Panc1 (cell line): ENCODE measurements at regions not wholly inside any gene's neighbourhood (a gene's known extent, or its start where the extent isn't known, plus 50 kb on each side); places are given as distances from the start of the nearest gene placed in this dataset.

Experiments used
- ATAC-seq: fragments of 200-7000 bp; cut with Tn5 transposase; 2 replicates; pipeline ENCODE4 v1.9.1; 2020; ENCODE audit warnings: mild to moderate bottlenecking, moderate library complexity
- BruUV-seq: library from RNA; stranded (reverse); fragments of 400-500 nt; replicated peaks from 2 replicates; lab custom pipeline; 2021; lab: Mats Ljungman, UMichigan
- CTCF ChIA-PET: fragments of 300-600 bp; sonication (Branson Sonifier 250); formaldehyde crosslinking; loops from one replicate; lab custom pipeline; 2022; ENCODE audit warnings: antibody characterized with exemption; lab: Charles Lee
- POLR2A ChIA-PET: fragments of 300-600 bp; sonication (Branson Sonifier 250); formaldehyde crosslinking; loops from one replicate; lab custom pipeline; 2022; ENCODE audit warnings: antibody characterized with exemption; lab: Charles Lee
- DNase-seq: peaks from one replicate; pipeline ENCODE4 v3.0.0-alpha.2; 2010; ENCODE audit warnings: low read depth, low spot score
- H3K27ac ChIP-seq: 2 replicates; pipeline ENCODE4 v1.5.1; 2011; ENCODE audit warnings: mild to moderate bottlenecking, low read length, inconsistent platforms
- H3K27me3 ChIP-seq: fragments of 200-500 bp; sonication (Bioruptor generic); 2 replicates; pipeline ENCODE4 v1.6.0; 2014; ENCODE audit warnings: low read length, inconsistent platforms; ENCODE audit not compliant: control insufficient read depth, insufficient read depth
- H3K36me3 ChIP-seq: fragments of 200-500 bp; sonication (Bioruptor generic); 2 replicates; pipeline ENCODE4 v1.5.1; 2014; ENCODE audit warnings: inconsistent platforms, mild to moderate bottlenecking, low read length, moderate library complexity; ENCODE audit not compliant: control insufficient read depth, insufficient read depth
- H3K4me1 ChIP-seq: 2 replicates; pipeline ENCODE4 v1.5.1; 2011; ENCODE audit warnings: inconsistent platforms, mild to moderate bottlenecking, low read length, moderate library complexity; ENCODE audit not compliant: control insufficient read depth, insufficient read depth
- H3K4me3 ChIP-seq, 2 experiments: 2 replicates each; pipeline ENCODE4 v1.5.1; 2011 to 2012; ENCODE audit warnings: low read depth in 2 of 2, low read length in 2 of 2, mild to moderate bottlenecking in 2 of 2, inconsistent platforms in 1 of 2, moderate library complexity in 1 of 2
- H3K9me3 ChIP-seq: fragments of 200-500 bp; sonication (Bioruptor generic); 2 replicates; pipeline ENCODE4 v1.5.1; 2014; ENCODE audit warnings: low read depth, mild to moderate bottlenecking, inconsistent platforms, low read length, moderate library complexity; ENCODE audit not compliant: control insufficient read depth, insufficient read depth
- CTCF ChIP-seq: fragments of 450-650 bp; IDR thresholded peaks from 2 replicates; pipeline ENCODE4 v1.5.1; 2017; ENCODE audit warnings: mild to moderate bottlenecking
- POLR2AphosphoS5 ChIP-seq: IDR thresholded peaks from 2 replicates; pipeline ENCODE4 v1.6.1; 2012; ENCODE audit warnings: mild to moderate bottlenecking, low read depth, low read length, moderate library complexity
- REST ChIP-seq, 2 experiments: IDR thresholded peaks; 2 replicates each; pipeline ENCODE4 v1.6.1; 2011 to 2012; ENCODE audit warnings: low read depth in 2 of 2, control low read depth in 1 of 2, low read length in 1 of 2, mild to moderate bottlenecking in 1 of 2, moderate library complexity in 1 of 2; ENCODE audit not compliant: insufficient read depth in 1 of 2
- SIN3A ChIP-seq: IDR thresholded peaks from 2 replicates; pipeline ENCODE4 v1.6.1; 2012; ENCODE audit warnings: low read depth, mild to moderate bottlenecking, low read length, moderate library complexity, borderline replicate concordance; ENCODE audit not compliant: insufficient read depth
- TCF7L2 ChIP-seq: IDR thresholded peaks from 2 replicates; pipeline ENCODE4 v1.6.1; 2011; ENCODE audit warnings: mild to moderate bottlenecking, low read depth, low read length, inconsistent platforms
- in situ Hi-C: cut with HindIII; loops from 2 replicates; pipeline ENCODE4 v1.10.0; 2016; ENCODE audit warnings: low sequenced_read_pairs, low pct_unique_long_range_greater_than_20kb
- intact Hi-C: fragments of 100-400 bp; cut with micrococcal nuclease; formaldehyde crosslinking; loops from one replicate; pipeline ENCODE4 v1.10.0; 2022; ENCODE audit not compliant: unreplicated experiment

- Histone ChIP-seq H3K36me3 (no peaks in the 10 kb centered on the region; the same call in 1 of the 2 replicates), H3K4me3 (no peak overlapping the region), H3K27me3 (no peaks in the 10 kb centered on the region), H3K4me1 (no peaks in the 10 kb centered on the region), H3K9me3 (no peaks in the 10 kb centered on the region), H3K27ac (no peak overlapping the region)
- ATAC-seq (no peak), DNase-seq (no peak)
- no peak for TF ChIP-seq POLR2AphosphoS5
- TF ChIP-seq SIN3A = no peak
- no peak for TF ChIP-seq REST (IDR thresholded peaks at IDR 0.05; ENCODE audit: insufficient read depth in 1 of 2, low read depth in 2 of 2, low read length in 1 of 2)
- TF ChIP-seq CTCF = no peak
- TF ChIP-seq TCF7L2 = no peak
- intact Hi-C loops (no loop called here), in situ Hi-C loops (no loop called here)
- POLR2A ChIA-PET = no interaction called here
- no TSS peak for BruUV-seq
- CTCF ChIA-PET = no interaction called here
These were observed 1223.6 kb upstream of the GJE1 start for GRCh38 chr6:140909156-140909555.

GRCh38 chr6:140908505-140908904 lies 1224.2 kb upstream of the GJE1 start:
- ChIA-PET CTCF (no interaction called here), POLR2A (no interaction called here)
- no TSS peak for BruUV-seq
- TF ChIP-seq POLR2AphosphoS5 (no peak), TCF7L2 (no peak), SIN3A (no peak), REST (IDR thresholded peaks at IDR 0.05; ENCODE audit: insufficient read depth in 1 of 2, low read depth in 2 of 2, low read length in 1 of 2) (no peak), CTCF (no peak)
- intact Hi-C loops (no loop called here), in situ Hi-C loops (no loop called here)
- DNase-seq (no peak), ATAC-seq (no peak)
- no peaks in the 10 kb centered on the region for H3K27me3 ChIP-seq
- H3K4me3 ChIP-seq = no peak overlapping the region
- H3K27ac ChIP-seq = no peak overlapping the region
- no peaks in the 10 kb centered on the region; the same call in 1 of the 2 replicates for H3K36me3 ChIP-seq
- no peaks in the 10 kb centered on the region for H3K4me1 ChIP-seq
- H3K9me3 ChIP-seq = no peaks in the 10 kb centered on the region
